ENCODE measurements at regions not wholly inside any gene's neighbourhood (a gene's known extent, or its start where the extent isn't known, plus 50 kb on each side); places are given as distances from the start of the nearest gene placed in this dataset.

GRCh38 chr6:119834418-119834817 is 484.9 kb upstream of the MAN1A1 start:
- Histone ChIP-seq H3K79me2 (replicated peaks; ENCODE audit: insufficient read depth, low read length) (no peaks in the 10 kb centered on the region), H2AFZ (ENCODE audit: low read depth, low read length) (no peak overlapping the region), H3K9me2 (ENCODE audit: insufficient read depth, low read length) (no peaks in the 10 kb centered on the region), H3K4me2 (ENCODE audit: low read length) (no peak overlapping the region), H3K27me3 (ENCODE audit: insufficient read depth, low read depth, low read length) (no peaks in the 10 kb centered on the region), H3K4me3 (ENCODE audit: low read length) (no peak overlapping the region), H3F3A (ENCODE audit: insufficient read depth, low read length, poor library complexity, severe bottlenecking) (no peaks in the 10 kb centered on the region), H3K9ac (ENCODE audit: low read length) (no peak overlapping the region), H3K9me3 (ENCODE audit: low read length) (no peaks in the 10 kb centered on the region), H3K36me3 (ENCODE audit: insufficient read depth, low read length) (no peaks in the 10 kb centered on the region), H3K27ac (ENCODE audit: low read length) (no peak overlapping the region), H4K20me1 (ENCODE audit: insufficient read depth) (no peaks in the 10 kb centered on the region)
- TF ChIP-seq POLR2AphosphoS5 (IDR thresholded peaks at IDR 0.05), result no peak
- no peak for TF ChIP-seq SMC3 (conservative IDR thresholded peaks at IDR 0.05; ENCODE audit: poor library complexity)
- no peak for TF ChIP-seq MXI1 (conservative IDR thresholded peaks at IDR 0.05; ENCODE audit: poor library complexity, severe bottlenecking)
- TF ChIP-seq EP300 (conservative IDR thresholded peaks at IDR 0.05; ENCODE audit: poor library complexity, severe bottlenecking), result no peak
- TF ChIP-seq, protein P1, sequence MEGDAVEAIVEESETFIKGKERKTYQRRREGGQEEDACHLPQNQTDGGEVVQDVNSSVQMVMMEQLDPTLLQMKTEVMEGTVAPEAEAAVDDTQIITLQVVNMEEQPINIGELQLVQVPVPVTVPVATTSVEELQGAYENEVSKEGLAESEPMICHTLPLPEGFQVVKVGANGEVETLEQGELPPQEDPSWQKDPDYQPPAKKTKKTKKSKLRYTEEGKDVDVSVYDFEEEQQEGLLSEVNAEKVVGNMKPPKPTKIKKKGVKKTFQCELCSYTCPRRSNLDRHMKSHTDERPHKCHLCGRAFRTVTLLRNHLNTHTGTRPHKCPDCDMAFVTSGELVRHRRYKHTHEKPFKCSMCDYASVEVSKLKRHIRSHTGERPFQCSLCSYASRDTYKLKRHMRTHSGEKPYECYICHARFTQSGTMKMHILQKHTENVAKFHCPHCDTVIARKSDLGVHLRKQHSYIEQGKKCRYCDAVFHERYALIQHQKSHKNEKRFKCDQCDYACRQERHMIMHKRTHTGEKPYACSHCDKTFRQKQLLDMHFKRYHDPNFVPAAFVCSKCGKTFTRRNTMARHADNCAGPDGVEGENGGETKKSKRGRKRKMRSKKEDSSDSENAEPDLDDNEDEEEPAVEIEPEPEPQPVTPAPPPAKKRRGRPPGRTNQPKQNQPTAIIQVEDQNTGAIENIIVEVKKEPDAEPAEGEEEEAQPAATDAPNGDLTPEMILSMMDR (IDR thresholded peaks at IDR 0.05; ENCODE audit: poor library complexity, severe bottlenecking), result no peak
- TF ChIP-seq EZH2 (IDR thresholded peaks at IDR 0.05; ENCODE audit: borderline replicate concordance, insufficient read depth, low read length, poor library complexity, severe bottlenecking), result no peak
- TF ChIP-seq REST (IDR thresholded peaks at IDR 0.05; ENCODE audit: borderline replicate concordance), result no peak
- TF ChIP-seq RAD21 (conservative IDR thresholded peaks at IDR 0.05), result no peak

- Histone ChIP-seq H3K9ac (ENCODE audit: low read length) (no peak overlapping the region), H3K79me2 (replicated peaks; ENCODE audit: insufficient read depth, low read length) (no peaks in the 10 kb centered on the region), H3K9me3 (ENCODE audit: low read length) (no peaks in the 10 kb centered on the region), H3K27ac (ENCODE audit: low read length) (no peak overlapping the region), H3K4me3 (ENCODE audit: low read length) (no peak overlapping the region), H2AFZ (ENCODE audit: low read depth, low read length) (no peak overlapping the region), H3F3A (ENCODE audit: insufficient read depth, low read length, poor library complexity, severe bottlenecking) (no peaks in the 10 kb centered on the region), H3K36me3 (ENCODE audit: insufficient read depth, low read length) (no peaks in the 10 kb centered on the region), H3K27me3 (ENCODE audit: insufficient read depth, low read depth, low read length) (no peaks in the 10 kb centered on the region), H3K4me2 (ENCODE audit: low read length) (no peak overlapping the region), H4K20me1 (ENCODE audit: insufficient read depth) (no peaks in the 10 kb centered on the region), H3K9me2 (ENCODE audit: insufficient read depth, low read length) (no peaks in the 10 kb centered on the region)
- TF ChIP-seq REST (IDR thresholded peaks at IDR 0.05; ENCODE audit: borderline replicate concordance), result no peak
- TF ChIP-seq MXI1 (conservative IDR thresholded peaks at IDR 0.05; ENCODE audit: poor library complexity, severe bottlenecking), result no peak
- TF ChIP-seq EZH2 (IDR thresholded peaks at IDR 0.05; ENCODE audit: borderline replicate concordance, insufficient read depth, low read length, poor library complexity, severe bottlenecking), result no peak
- no peak for TF ChIP-seq POLR2AphosphoS5 (IDR thresholded peaks at IDR 0.05)
- no peak for TF ChIP-seq EP300 (conservative IDR thresholded peaks at IDR 0.05; ENCODE audit: poor library complexity, severe bottlenecking)
- no peak for TF ChIP-seq SMC3 (conservative IDR thresholded peaks at IDR 0.05; ENCODE audit: poor library complexity)
- no peak for TF ChIP-seq TAF1 (IDR thresholded peaks at IDR 0.05; ENCODE audit: low read depth)
- TF ChIP-seq, protein P1 (IDR thresholded peaks at IDR 0.05; ENCODE audit: poor library complexity, severe bottlenecking), result no peak
These were observed 482.9 kb upstream of the MAN1A1 start for GRCh38 chr6:119832411-119832810.

Measured in neural cell (in vitro differentiated cells).